H9 (cell line): ENCODE measurements at regions not wholly inside any gene's neighbourhood (a gene's known extent, or its start where the extent isn't known, plus 50 kb on each side); places are given as distances from the start of the nearest gene placed in this dataset.

Experiments used
- DNase-seq: peaks from one replicate; pipeline ENCODE4 v3.0.0-alpha.2; 2017
- H2AFZ ChIP-seq: one replicate; pipeline ENCODE4 v1.6.1; 2013; ENCODE audit warnings: mild to moderate bottlenecking, low read length, control low read depth, moderate library complexity
- H2AK5ac ChIP-seq: 2 replicates; pipeline ENCODE4 v1.6.1; 2013; ENCODE audit warnings: low read length, control low read depth, mixed read lengths; ENCODE audit not compliant: insufficient read length
- H2BK120ac ChIP-seq: one replicate; pipeline ENCODE4 v1.6.1; 2013; ENCODE audit warnings: low read depth, mild to moderate bottlenecking, low read length, control low read depth, inconsistent platforms; ENCODE audit not compliant: poor library complexity, severe bottlenecking
- H2BK12ac ChIP-seq: 2 replicates; pipeline ENCODE4 v1.6.1; 2013; ENCODE audit warnings: low read length, control low read depth, mixed read lengths, low read depth; ENCODE audit not compliant: insufficient read length
- H2BK15ac ChIP-seq: 2 replicates; pipeline ENCODE4 v1.6.1; 2013; ENCODE audit warnings: low read depth, low read length, control low read depth
- H2BK20ac ChIP-seq: one replicate; pipeline ENCODE4 v1.6.1; 2013; ENCODE audit warnings: low read depth, mild to moderate bottlenecking, low read length, control low read depth, inconsistent platforms; ENCODE audit not compliant: poor library complexity, severe bottlenecking
- H2BK5ac ChIP-seq: 2 replicates; pipeline ENCODE4 v1.6.1; 2013; ENCODE audit warnings: low read length, control low read depth, mixed read lengths; ENCODE audit not compliant: insufficient read length
- H3K14ac ChIP-seq: 2 replicates; pipeline ENCODE4 v1.6.1; 2013; ENCODE audit warnings: low read length, control low read depth; ENCODE audit not compliant: insufficient read depth
- H3K18ac ChIP-seq: 2 replicates; pipeline ENCODE4 v1.6.1; 2013; ENCODE audit warnings: low read depth, mild to moderate bottlenecking, mixed read lengths, low read length, control low read depth; ENCODE audit not compliant: insufficient read length
- H3K23ac ChIP-seq: 2 replicates; pipeline ENCODE4 v1.6.1; 2013; ENCODE audit warnings: low read length, control low read depth, mixed read lengths, low read depth; ENCODE audit not compliant: insufficient read length
- H3K23me2 ChIP-seq: 2 replicates; pipeline ENCODE4 v1.6.1; 2013; ENCODE audit warnings: low read depth, mild to moderate bottlenecking, mixed read lengths, low read length, control low read depth; ENCODE audit not compliant: insufficient read length, poor library complexity, severe bottlenecking
- H3K27ac ChIP-seq: 2 replicates; pipeline ENCODE4 v1.5.1; 2013; ENCODE audit warnings: low read length, control low read depth, mixed read lengths, low read depth; ENCODE audit not compliant: insufficient read length
- H3K27me3 ChIP-seq: 2 replicates; pipeline ENCODE4 v1.6.1; 2013; ENCODE audit warnings: low read length, control low read depth, inconsistent platforms; ENCODE audit not compliant: insufficient read depth
- H3K4ac ChIP-seq: 2 replicates; pipeline ENCODE4 v1.6.1; 2013; ENCODE audit warnings: low read depth, mild to moderate bottlenecking, control low read depth, inconsistent platforms, low read length, moderate library complexity
- H3K4me1 ChIP-seq: 2 replicates; pipeline ENCODE4 v1.6.1; 2013; ENCODE audit warnings: low read length, control low read depth, inconsistent platforms; ENCODE audit not compliant: insufficient read depth
- H3K4me2 ChIP-seq: 2 replicates; pipeline ENCODE4 v1.6.1; 2013; ENCODE audit warnings: low read length, control low read depth, mixed read lengths; ENCODE audit not compliant: insufficient read length, insufficient read depth
- H3K56ac ChIP-seq: 2 replicates; pipeline ENCODE4 v1.6.1; 2013; ENCODE audit warnings: low read depth, mild to moderate bottlenecking, mixed read lengths, low read length, control low read depth; ENCODE audit not compliant: insufficient read length
- H3K79me1 ChIP-seq: 2 replicates; pipeline ENCODE4 v1.6.1; 2013; ENCODE audit warnings: low read depth, mild to moderate bottlenecking, moderate library complexity, low read length, control low read depth, inconsistent platforms; ENCODE audit not compliant: insufficient read depth, poor library complexity, severe bottlenecking
- H3K79me2 ChIP-seq: 2 replicates; pipeline ENCODE4 v1.6.1; 2013; ENCODE audit warnings: low read length, control low read depth, inconsistent platforms; ENCODE audit not compliant: insufficient read depth
- H3K9ac ChIP-seq: 2 replicates; pipeline ENCODE4 v1.6.1; 2013; ENCODE audit warnings: low read length, control low read depth, mixed read lengths; ENCODE audit not compliant: insufficient read length; ENCODE audit errors: extremely low read depth
- H3K9me3 ChIP-seq: one replicate; pipeline ENCODE4 v1.6.1; 2013; ENCODE audit warnings: low read depth, low read length, inconsistent platforms; ENCODE audit not compliant: control insufficient read depth
- H3T11ph ChIP-seq: one replicate; pipeline ENCODE4 v1.6.1; 2013; ENCODE audit warnings: mild to moderate bottlenecking, low read length, control low read depth, inconsistent platforms
- H4K20me1 ChIP-seq: one replicate; pipeline ENCODE4 v1.6.1; 2013; ENCODE audit not compliant: control insufficient read depth, insufficient read length, insufficient read depth
- H4K5ac ChIP-seq: 2 replicates; pipeline ENCODE4 v1.6.1; 2013; ENCODE audit warnings: low read depth, mild to moderate bottlenecking, mixed read lengths, low read length, control low read depth; ENCODE audit not compliant: insufficient read length
- H4K8ac ChIP-seq: replicated peaks from 2 replicates; pipeline ENCODE4 v1.6.1; 2013; ENCODE audit warnings: low read length, control low read depth, mixed read lengths, low read depth; ENCODE audit not compliant: insufficient read length
- H4K91ac ChIP-seq: 2 replicates; pipeline ENCODE4 v1.6.1; 2013; ENCODE audit warnings: low read depth, mild to moderate bottlenecking, moderate library complexity, mixed read lengths, low read length, control low read depth; ENCODE audit not compliant: insufficient read length
- H3K27ac Mint-ChIP-seq, 3 experiments: 2 replicates in 2 of 3; 3 replicates in 1 of 3; pipeline ENCODE4 v1.8.0; 2020 to 2021; ENCODE audit warnings: mixed read lengths in 3 of 3, mild to moderate bottlenecking in 1 of 3, moderate library complexity in 1 of 3
- H3K27me3 Mint-ChIP-seq: 2 replicates; pipeline ENCODE4 v1.8.0; 2021; ENCODE audit warnings: low read depth, mild to moderate bottlenecking, moderate library complexity, mixed read lengths
- H3K36me3 Mint-ChIP-seq, 3 experiments: 2 replicates in 2 of 3; 3 replicates in 1 of 3; pipeline ENCODE4 v1.8.0; 2020 to 2021; ENCODE audit warnings: low read depth in 3 of 3, mixed read lengths in 3 of 3; ENCODE audit not compliant: insufficient read depth in 1 of 3
- H3K4me1 Mint-ChIP-seq, 2 experiments: 2 replicates each; pipeline ENCODE4 v1.8.0; 2020; ENCODE audit warnings: mixed read lengths in 2 of 2
- H3K4me3 Mint-ChIP-seq, 2 experiments: 2 replicates in 1 of 2; 3 replicates in 1 of 2; pipeline ENCODE4 v1.8.0; 2020 to 2021; ENCODE audit warnings: mild to moderate bottlenecking in 2 of 2, mixed read lengths in 2 of 2, moderate library complexity in 1 of 2
- H3K9me3 Mint-ChIP-seq, 2 experiments: 2 replicates in 1 of 2; 3 replicates in 1 of 2; pipeline ENCODE4 v1.8.0; 2020; ENCODE audit warnings: mild to moderate bottlenecking in 2 of 2, mixed read lengths in 2 of 2, moderate library complexity in 1 of 2
- WGBS: extraction: QIAGEN DNeasy Blood & Tissue Kit; methylation state at CpG from one replicate; pipeline ENCODE4 v1.1.7; 2013; ENCODE audit warnings: missing lambda C conversion rate, low lambda C conversion rate, mixed read lengths; ENCODE audit not compliant: insufficient read length; ENCODE audit errors: extremely low coverage; 5-methylcytosine and 5-hydroxymethylcytosine counted together
- TF ChIP-seq, protein P1 (sequence below): fragments of 200-600 bp; sonication (generic); conservative IDR thresholded peaks from 3 replicates; pipeline ENCODE4 v1.8.0; 2021; ENCODE audit warnings: antibody characterized with exemption, mild to moderate bottlenecking

- no peak overlapping the region for H3K9ac ChIP-seq
These were observed 863.4 kb upstream of the SOX11 start for GRCh38 chr2:4828682-4829374.

More at GRCh38 chr2:4828682-4829374, 863.4 kb upstream of the SOX11 start:
- no peak overlapping the region for H3K56ac ChIP-seq
- no peaks in the 10 kb centered on the region for H3K36me3 Mint-ChIP-seq
- no peak overlapping the region for H2BK20ac ChIP-seq
- no peak overlapping the region for H3K4me3 Mint-ChIP-seq
- no peaks in the 10 kb centered on the region for H3K9me3 Mint-ChIP-seq
- DNase-seq: no peak
- H2AK5ac ChIP-seq: no peak overlapping the region
- H3K9me3 ChIP-seq: no peaks in the 10 kb centered on the region
- H3K23ac ChIP-seq: no peak overlapping the region
- H3K4me2 ChIP-seq: no peak overlapping the region
- peaks cover 4% of the 10 kb centered on the region; the same call in 1 of the 2 replicates for H3K4me1 ChIP-seq
- no peak overlapping the region for H2BK12ac ChIP-seq
- TF ChIP-seq, protein P1, sequence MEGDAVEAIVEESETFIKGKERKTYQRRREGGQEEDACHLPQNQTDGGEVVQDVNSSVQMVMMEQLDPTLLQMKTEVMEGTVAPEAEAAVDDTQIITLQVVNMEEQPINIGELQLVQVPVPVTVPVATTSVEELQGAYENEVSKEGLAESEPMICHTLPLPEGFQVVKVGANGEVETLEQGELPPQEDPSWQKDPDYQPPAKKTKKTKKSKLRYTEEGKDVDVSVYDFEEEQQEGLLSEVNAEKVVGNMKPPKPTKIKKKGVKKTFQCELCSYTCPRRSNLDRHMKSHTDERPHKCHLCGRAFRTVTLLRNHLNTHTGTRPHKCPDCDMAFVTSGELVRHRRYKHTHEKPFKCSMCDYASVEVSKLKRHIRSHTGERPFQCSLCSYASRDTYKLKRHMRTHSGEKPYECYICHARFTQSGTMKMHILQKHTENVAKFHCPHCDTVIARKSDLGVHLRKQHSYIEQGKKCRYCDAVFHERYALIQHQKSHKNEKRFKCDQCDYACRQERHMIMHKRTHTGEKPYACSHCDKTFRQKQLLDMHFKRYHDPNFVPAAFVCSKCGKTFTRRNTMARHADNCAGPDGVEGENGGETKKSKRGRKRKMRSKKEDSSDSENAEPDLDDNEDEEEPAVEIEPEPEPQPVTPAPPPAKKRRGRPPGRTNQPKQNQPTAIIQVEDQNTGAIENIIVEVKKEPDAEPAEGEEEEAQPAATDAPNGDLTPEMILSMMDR: no peak
- no peak overlapping the region for H2AFZ ChIP-seq
- H4K20me1 ChIP-seq: no peaks in the 10 kb centered on the region
- no peak overlapping the region for H2BK15ac ChIP-seq
- H3K4me1 Mint-ChIP-seq: peaks cover 0 to 6% of the 10 kb centered on the region in 2 experiments; a peak in 2 of 4 replicates
- no peaks in the 10 kb centered on the region for H3K79me2 ChIP-seq
- H3K27me3 ChIP-seq: no peaks in the 10 kb centered on the region
- no peak overlapping the region for H4K91ac ChIP-seq
- H2BK5ac ChIP-seq: no peak overlapping the region
- no peak overlapping the region for H3K14ac ChIP-seq
- no peak overlapping the region for H3K18ac ChIP-seq
- no peak overlapping the region for H4K5ac ChIP-seq
- H3T11ph ChIP-seq: no peak overlapping the region
- no peak overlapping the region for H4K8ac ChIP-seq
- 100% methylated on average over 2 of the region's 8 CpGs for WGBS
- no peak overlapping the region for H3K27ac Mint-ChIP-seq
- no peaks in the 10 kb centered on the region for H3K27me3 Mint-ChIP-seq
- no peaks in the 10 kb centered on the region for H3K79me1 ChIP-seq
- no peak overlapping the region for H3K27ac ChIP-seq
- no peak overlapping the region for H3K4ac ChIP-seq
- H2BK120ac ChIP-seq: no peak overlapping the region
- H3K23me2 ChIP-seq: no peaks in the 10 kb centered on the region
